ENCODE measurements at regions not wholly inside any gene's neighbourhood (a gene's known extent, or its start where the extent isn't known, plus 50 kb on each side); places are given as distances from the start of the nearest gene placed in this dataset.
"Not testable (repeated sequence)": the region's sequence is repeated elsewhere in the genome, so short reads cannot be mapped to it uniquely, and the experiment has no call there.

- no peak overlapping the region for H3K4me3 ChIP-seq (replicated peaks; ENCODE audit: low read depth, low read length)
- TF ChIP-seq CTCF (IDR thresholded peaks at IDR 0.05; ENCODE audit: low read length, missing control alignments) = no peak
- no peak for DNase-seq (ENCODE audit: low read depth)
These were observed 354.0 kb upstream of the ADAMTS5 start for GRCh38 chr21:27320868-27321267.

GRCh38 chr21:27317601-27318000 lies 350.7 kb upstream of the ADAMTS5 start:
- not testable (repeated sequence) for DNase-seq (ENCODE audit: low read depth); H3K4me3 ChIP-seq (replicated peaks; ENCODE audit: low read depth, low read length)

GRCh38 chr21:27315373-27315772 lies 348.5 kb upstream of the ADAMTS5 start:
- no peak for DNase-seq (ENCODE audit: low read depth)
- TF ChIP-seq CTCF (IDR thresholded peaks at IDR 0.05; ENCODE audit: low read length, missing control alignments) = no peak
- no peak overlapping the region for H3K4me3 ChIP-seq (replicated peaks; ENCODE audit: low read depth, low read length)

GRCh38 chr21:27314131-27314530 lies 347.2 kb upstream of the ADAMTS5 start:
- no peak overlapping the region for H3K4me3 ChIP-seq (replicated peaks; ENCODE audit: low read depth, low read length)
- TF ChIP-seq CTCF (IDR thresholded peaks at IDR 0.05; ENCODE audit: low read length, missing control alignments) = no peak
- DNase-seq (ENCODE audit: low read depth) = no peak

GRCh38 chr21:27306791-27307775 lies 340.2 kb upstream of the ADAMTS5 start:
- DNase-seq (ENCODE audit: low read depth) = no peak
- TF ChIP-seq CTCF (IDR thresholded peaks at IDR 0.05; ENCODE audit: low read length, missing control alignments) = no peak
- H3K4me3 ChIP-seq (replicated peaks; ENCODE audit: low read depth, low read length) = no peak overlapping the region

GRCh38 chr21:27306206-27306605 lies 339.3 kb upstream of the ADAMTS5 start:
- no peak for DNase-seq (ENCODE audit: low read depth)
- no peak overlapping the region for H3K4me3 ChIP-seq (replicated peaks; ENCODE audit: low read depth, low read length)
- TF ChIP-seq CTCF (IDR thresholded peaks at IDR 0.05; ENCODE audit: low read length, missing control alignments) = no peak

GRCh38 chr21:27301220-27301619 lies 334.3 kb upstream of the ADAMTS5 start:
- no peak for DNase-seq (ENCODE audit: low read depth)
- H3K4me3 ChIP-seq (replicated peaks; ENCODE audit: low read depth, low read length) = no peak overlapping the region
- no peak for TF ChIP-seq CTCF (IDR thresholded peaks at IDR 0.05; ENCODE audit: low read length, missing control alignments)
